ENCODE measurements at regions not wholly inside any gene's neighbourhood (a gene's known extent, or its start where the extent isn't known, plus 50 kb on each side); places are given as distances from the start of the nearest gene placed in this dataset.

DNA sequence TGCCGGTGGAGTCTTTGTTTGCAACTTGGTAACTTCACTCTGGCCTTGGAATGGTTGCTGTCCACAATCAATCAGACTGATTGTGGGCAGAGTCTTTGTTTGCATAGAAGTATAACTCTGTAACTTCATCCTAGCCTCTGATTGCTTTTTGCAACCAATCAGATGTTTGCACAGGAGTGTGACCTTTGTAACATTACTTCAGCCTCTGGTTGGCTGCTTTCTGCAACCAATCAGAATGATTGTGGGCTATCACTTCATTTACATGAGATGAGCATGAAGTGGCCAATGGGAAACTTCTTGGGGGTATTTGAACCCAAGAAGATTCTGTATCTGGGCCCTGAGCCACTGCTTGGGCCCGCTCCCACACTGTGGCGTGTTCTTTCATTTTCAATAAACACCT lies 79.6 kb upstream of the CLDN5 start:
- Histone ChIP-seq H3K23ac (ENCODE audit: insufficient read length) (no peak overlapping the region), H4K5ac (ENCODE audit: insufficient read length, low read depth, low read length) (no peak overlapping the region), H3K79me1 (ENCODE audit: low read depth, low read length) (no peaks in the 10 kb centered on the region), H2BK20ac (ENCODE audit: low read length) (no peak overlapping the region), H4K8ac (ENCODE audit: extremely low read depth, insufficient read depth, low read length) (no peak overlapping the region), H3K23me2 (ENCODE audit: low read depth, low read length) (no peaks in the 10 kb centered on the region), H3K4ac (replicated peaks; ENCODE audit: insufficient read length, low read depth, low read length) (no peak overlapping the region), H2AK5ac (ENCODE audit: low read depth, low read length) (no peak overlapping the region), H3K56ac (replicated peaks; ENCODE audit: insufficient read length, low read depth, low read length) (no peak overlapping the region), H3K36me3 (ENCODE audit: control insufficient read depth in 2 of 4, insufficient read depth in 4 of 4, low read length in 3 of 4) (no peaks in the 10 kb centered on the region), H3K14ac (ENCODE audit: insufficient read length) (no peak overlapping the region), H3K9ac (replicated peaks in 1 of 4; ENCODE audit: extremely low read depth in 1 of 4, low read depth in 3 of 4, low read length in 3 of 4) (no peak overlapping the region), H2BK5ac (ENCODE audit: low read depth, low read length) (no peak overlapping the region), H3K9me3 (ENCODE audit: insufficient read depth in 2 of 2, low read depth in 1 of 2, low read length in 1 of 2) (no peaks in the 10 kb centered on the region), H2BK120ac (replicated peaks; ENCODE audit: low read depth, low read length) (no peak overlapping the region), H4K91ac (replicated peaks; ENCODE audit: insufficient read length, low read length) (no peak overlapping the region), H4K20me1 (replicated peaks in 1 of 2; ENCODE audit: control insufficient read depth in 1 of 2, insufficient read depth in 2 of 2, low read length in 2 of 2) (no peaks in the 10 kb centered on the region), H3K27me3 (replicated peaks in 1 of 4; ENCODE audit: control insufficient read depth in 3 of 4, extremely low read depth in 1 of 4, insufficient read depth in 3 of 4, low read length in 3 of 4) (no peaks in the 10 kb centered on the region), H3K4me3 (ENCODE audit: extremely low read depth in 1 of 4, insufficient read depth in 2 of 4, low read depth in 3 of 4, low read length in 4 of 4) (no peak overlapping the region), H2AFZ (ENCODE audit: low read length) (no peak overlapping the region), H2BK15ac (ENCODE audit: low read length) (no peak overlapping the region), H3K18ac (ENCODE audit: extremely low read depth, low read length) (no peak overlapping the region), H2BK12ac (ENCODE audit: low read depth, low read length) (no peak overlapping the region), H3K4me1 (replicated peaks in 1 of 4; ENCODE audit: control insufficient read depth in 3 of 4, insufficient read depth in 4 of 4, low read length in 3 of 4) (peaks cover 0 to 12% (median 7%) of the 10 kb centered on the region in 4 experiments; a peak in 6 of 7 replicates), H3K27ac (ENCODE audit: low read depth, low read length) (no peak overlapping the region), H3K79me2 (ENCODE audit: control insufficient read depth in 1 of 2, insufficient read depth in 2 of 2, low read length in 2 of 2) (no peaks in the 10 kb centered on the region), H3K4me2 (ENCODE audit: insufficient read depth in 1 of 2, low read depth in 2 of 2, low read length in 2 of 2) (no peak overlapping the region)
- ChIA-PET CTCF (ENCODE audit: partially characterized antibody) (no interaction called here), POLR2A (ENCODE audit: partially characterized antibody) (no interaction called here)
- FAIRE-seq (no peak), DNase-seq (ENCODE audit: low read depth in 1 of 2, low spot score in 2 of 2) (no peak)
- WGBS, 2 experiments (ENCODE audit: extremely low coverage in 1 of 2, insufficient coverage in 1 of 2, insufficient read length in 1 of 2, insufficient replicate concordance in 2 of 2, low coverage in 1 of 2, low lambda C conversion rate in 2 of 2, missing lambda C conversion rate in 1 of 2), result 98% methylated on average over 3 of the region's 3 CpGs; no CpG with 5 or more reads in 1 of the 2 experiments
- no peak for TF ChIP-seq FOSL1 (IDR thresholded peaks at IDR 0.05; ENCODE audit: insufficient read depth, low read depth, low read length)
- TF ChIP-seq NRF1 (IDR thresholded peaks at IDR 0.05; ENCODE audit: low read depth, low read length), result no peak
- no peak for TF ChIP-seq EZH2 (IDR thresholded peaks at IDR 0.05; ENCODE audit: low read depth, low read length, severe bottlenecking)
- TF ChIP-seq CHD1 (IDR thresholded peaks at IDR 0.05; ENCODE audit: low read depth, low read length), result no peak
- TF ChIP-seq SP2 (IDR thresholded peaks at IDR 0.05; ENCODE audit: low read length), result no peak
- no peak for TF ChIP-seq YY1 (IDR thresholded peaks at IDR 0.05; ENCODE audit: low read depth, low read length)
- TF ChIP-seq RFX5 (IDR thresholded peaks at IDR 0.05; ENCODE audit: borderline replicate concordance, low read depth, low read length), result no peak
- TF ChIP-seq KDM4A (IDR thresholded peaks at IDR 0.05; ENCODE audit: low read depth, low read length, severe bottlenecking), result no peak
- no peak for TF ChIP-seq TAF1 (IDR thresholded peaks at IDR 0.05; ENCODE audit: low read depth, low read length)
- no peak for TF ChIP-seq BRCA1 (IDR thresholded peaks at IDR 0.05; ENCODE audit: low read depth, low read length)
- TF ChIP-seq POU5F1 (IDR thresholded peaks at IDR 0.05; ENCODE audit: low read depth, low read length), result no peak
- TF ChIP-seq RXRA (IDR thresholded peaks at IDR 0.05; ENCODE audit: insufficient read depth, low read depth, low read length), result no peak
- no peak for TF ChIP-seq PHF8 (conservative IDR thresholded peaks at IDR 0.05; ENCODE audit: low read depth, low read length)
- TF ChIP-seq, protein P1, sequence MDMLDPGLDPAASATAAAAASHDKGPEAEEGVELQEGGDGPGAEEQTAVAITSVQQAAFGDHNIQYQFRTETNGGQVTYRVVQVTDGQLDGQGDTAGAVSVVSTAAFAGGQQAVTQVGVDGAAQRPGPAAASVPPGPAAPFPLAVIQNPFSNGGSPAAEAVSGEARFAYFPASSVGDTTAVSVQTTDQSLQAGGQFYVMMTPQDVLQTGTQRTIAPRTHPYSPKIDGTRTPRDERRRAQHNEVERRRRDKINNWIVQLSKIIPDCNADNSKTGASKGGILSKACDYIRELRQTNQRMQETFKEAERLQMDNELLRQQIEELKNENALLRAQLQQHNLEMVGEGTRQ (IDR thresholded peaks at IDR 0.05; ENCODE audit: low read length), result no peak
- no peak for TF ChIP-seq NANOG (IDR thresholded peaks at IDR 0.05; ENCODE audit: insufficient read depth, low read depth, low read length, poor library complexity, severe bottlenecking)

Data from H1 (cell line).